ENCODE measurements at regions not wholly inside any gene's neighbourhood (a gene's known extent, or its start where the extent isn't known, plus 50 kb on each side); places are given as distances from the start of the nearest gene placed in this dataset.

DNA sequence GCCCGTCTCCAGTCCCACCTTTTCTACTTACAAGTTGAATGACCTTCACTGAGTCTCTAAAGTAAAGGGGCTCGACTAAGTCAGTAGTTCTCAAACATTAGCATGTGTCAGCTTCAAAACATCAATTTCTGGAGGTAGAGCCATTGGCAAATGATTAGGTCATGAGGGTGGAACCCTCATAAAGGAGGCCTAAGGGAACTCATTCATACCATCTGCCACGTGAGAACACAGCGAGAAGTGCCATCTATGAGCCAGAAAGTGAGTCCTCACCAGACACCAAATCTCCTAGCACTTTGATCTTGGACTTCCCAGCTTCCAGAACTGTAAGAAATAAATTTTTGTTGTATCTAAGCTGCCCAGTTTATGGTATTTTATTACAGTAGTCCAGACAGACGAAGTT is 129.8 kb downstream of the MEX3B start:
- TF ChIP-seq SPI1 (IDR thresholded peaks at IDR 0.05; ENCODE audit: borderline replicate concordance, low read depth, low read length) (no peak), ZNF274 (IDR thresholded peaks at IDR 0.05; ENCODE audit: borderline replicate concordance, low read depth, low read length) (no peak)
